GM10248 (cell line): ENCODE measurements at regions not wholly inside any gene's neighbourhood (a gene's known extent, or its start where the extent isn't known, plus 50 kb on each side); places are given as distances from the start of the nearest gene placed in this dataset.

Experiments
- CTCF ChIA-PET: fragments of 300-600 bp; sonication (Branson Sonifier 250); formaldehyde crosslinking; extraction: SDS; loops from one replicate; lab custom pipeline; 2021; ENCODE audit warnings: antibody characterized with exemption; lab: Yijun Ruan, JAX
- POLR2A ChIA-PET: fragments of 350-650 bp; sonication (Branson Sonifier 250); formaldehyde crosslinking; extraction: SDS; loops from one replicate; lab custom pipeline; 2020; ENCODE audit warnings: antibody characterized with exemption; lab: Yijun Ruan, JAX
- DNase-seq: peaks from one replicate; pipeline ENCODE4 v3.0.0; 2012; ENCODE audit errors: extremely low spot score
- TF ChIP-seq, protein P1 (sequence below): IDR thresholded peaks from 2 replicates; pipeline ENCODE4 v1.5.1; 2012; ENCODE audit warnings: mild to moderate bottlenecking, low read depth; ENCODE audit errors: extremely low read depth, missing control alignments, control extremely low read depth

DNA sequence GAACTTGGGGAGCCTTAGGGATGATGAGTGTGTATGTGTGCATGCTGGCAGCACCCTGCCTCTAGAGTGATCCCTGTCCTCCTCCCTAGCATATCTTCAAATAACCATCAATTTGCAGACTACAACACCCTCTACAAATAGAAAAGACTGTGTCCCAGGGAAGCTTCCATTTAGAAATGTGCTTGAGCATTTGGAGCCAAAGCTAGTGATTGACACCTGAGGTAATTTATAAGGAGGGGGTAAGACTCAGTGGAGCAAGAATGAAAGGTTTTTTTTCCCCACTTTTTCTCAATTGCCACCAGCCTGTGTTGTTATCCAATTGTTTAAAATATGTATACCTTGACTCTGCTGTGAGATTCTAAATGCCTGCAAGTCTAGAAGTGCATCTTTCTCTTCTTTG is 286.0 kb upstream of the SLC14A2 start:
- DNase-seq, result no peak
- ChIA-PET POLR2A (no interaction called here), CTCF (no interaction called here)
- TF ChIP-seq, protein P1, sequence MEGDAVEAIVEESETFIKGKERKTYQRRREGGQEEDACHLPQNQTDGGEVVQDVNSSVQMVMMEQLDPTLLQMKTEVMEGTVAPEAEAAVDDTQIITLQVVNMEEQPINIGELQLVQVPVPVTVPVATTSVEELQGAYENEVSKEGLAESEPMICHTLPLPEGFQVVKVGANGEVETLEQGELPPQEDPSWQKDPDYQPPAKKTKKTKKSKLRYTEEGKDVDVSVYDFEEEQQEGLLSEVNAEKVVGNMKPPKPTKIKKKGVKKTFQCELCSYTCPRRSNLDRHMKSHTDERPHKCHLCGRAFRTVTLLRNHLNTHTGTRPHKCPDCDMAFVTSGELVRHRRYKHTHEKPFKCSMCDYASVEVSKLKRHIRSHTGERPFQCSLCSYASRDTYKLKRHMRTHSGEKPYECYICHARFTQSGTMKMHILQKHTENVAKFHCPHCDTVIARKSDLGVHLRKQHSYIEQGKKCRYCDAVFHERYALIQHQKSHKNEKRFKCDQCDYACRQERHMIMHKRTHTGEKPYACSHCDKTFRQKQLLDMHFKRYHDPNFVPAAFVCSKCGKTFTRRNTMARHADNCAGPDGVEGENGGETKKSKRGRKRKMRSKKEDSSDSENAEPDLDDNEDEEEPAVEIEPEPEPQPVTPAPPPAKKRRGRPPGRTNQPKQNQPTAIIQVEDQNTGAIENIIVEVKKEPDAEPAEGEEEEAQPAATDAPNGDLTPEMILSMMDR, result no peak

DNA sequence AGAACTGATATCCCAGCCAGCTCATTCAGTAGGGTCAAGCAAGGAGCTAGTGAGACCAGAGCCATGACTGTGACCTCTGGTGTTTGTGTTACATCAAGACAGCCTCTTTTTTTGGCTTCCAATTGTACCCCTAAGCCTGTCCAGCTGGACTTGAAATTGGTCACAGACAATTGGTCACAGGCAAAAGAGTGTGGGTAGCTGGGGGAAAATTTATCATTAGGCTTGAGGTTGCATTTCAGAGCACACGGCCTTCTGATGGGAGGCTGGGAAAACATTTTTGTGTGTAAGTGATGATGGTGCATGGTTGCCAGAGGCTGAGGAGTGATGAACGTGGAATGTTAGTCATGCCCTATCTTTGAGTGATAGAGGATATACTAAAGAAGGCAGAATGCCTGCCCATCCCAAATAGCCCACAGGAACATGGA is 285.1 kb upstream of the SLC14A2 start:
- TF ChIP-seq, protein P1, result no peak
- DNase-seq, result no peak
- ChIA-PET CTCF (interaction anchor here (1.1 kb wide), 1 partner anchor 13 kb away, joined by 3 read pairs; no protein-coding TSS in a partner anchor), POLR2A (no interaction called here)

DNA sequence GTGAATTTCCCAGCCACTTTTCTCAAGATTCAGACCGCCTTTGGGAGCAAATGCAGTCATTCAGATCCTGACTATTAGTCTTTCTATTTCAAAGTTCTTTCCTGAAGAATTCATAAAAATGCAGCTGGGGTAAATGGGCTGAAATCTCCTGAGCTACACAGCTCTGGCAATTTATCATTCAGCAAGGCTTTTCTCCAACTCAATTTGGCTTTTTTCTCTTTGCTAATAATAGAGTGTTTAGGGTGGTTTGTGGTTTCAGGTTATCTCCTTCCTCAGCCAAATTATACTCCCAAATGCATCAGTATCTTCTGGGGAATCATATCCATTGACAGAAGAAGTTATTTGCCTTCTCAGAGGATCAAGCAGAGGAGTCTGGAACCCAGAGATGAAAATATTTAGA is 282.4 kb upstream of the SLC14A2 start:
- ChIA-PET CTCF (no interaction called here), POLR2A (no interaction called here)
- TF ChIP-seq, protein P1, result no peak
- no peak for DNase-seq

DNA sequence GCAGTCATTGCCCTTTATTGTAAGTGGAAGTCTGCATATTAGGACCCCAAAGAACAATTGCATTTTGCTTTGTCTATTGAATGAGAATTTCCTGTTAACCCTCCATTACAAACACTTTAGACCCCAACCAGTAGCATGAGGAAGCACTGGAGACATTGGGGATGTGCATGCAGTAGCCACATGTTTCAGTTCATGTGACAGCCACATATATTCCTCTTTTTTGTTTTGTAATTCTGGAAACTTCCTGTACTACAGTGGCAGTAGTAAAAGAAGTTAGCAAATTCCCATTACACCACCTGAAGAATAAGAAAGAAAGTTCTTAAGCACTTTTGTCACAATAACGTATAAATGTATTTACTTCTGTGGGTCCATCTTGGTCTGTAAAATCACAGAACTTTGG is 281.1 kb upstream of the SLC14A2 start:
- ChIA-PET POLR2A (no interaction called here), CTCF (no interaction called here)
- TF ChIP-seq, protein P1, result no peak
- DNase-seq, result no peak

DNA sequence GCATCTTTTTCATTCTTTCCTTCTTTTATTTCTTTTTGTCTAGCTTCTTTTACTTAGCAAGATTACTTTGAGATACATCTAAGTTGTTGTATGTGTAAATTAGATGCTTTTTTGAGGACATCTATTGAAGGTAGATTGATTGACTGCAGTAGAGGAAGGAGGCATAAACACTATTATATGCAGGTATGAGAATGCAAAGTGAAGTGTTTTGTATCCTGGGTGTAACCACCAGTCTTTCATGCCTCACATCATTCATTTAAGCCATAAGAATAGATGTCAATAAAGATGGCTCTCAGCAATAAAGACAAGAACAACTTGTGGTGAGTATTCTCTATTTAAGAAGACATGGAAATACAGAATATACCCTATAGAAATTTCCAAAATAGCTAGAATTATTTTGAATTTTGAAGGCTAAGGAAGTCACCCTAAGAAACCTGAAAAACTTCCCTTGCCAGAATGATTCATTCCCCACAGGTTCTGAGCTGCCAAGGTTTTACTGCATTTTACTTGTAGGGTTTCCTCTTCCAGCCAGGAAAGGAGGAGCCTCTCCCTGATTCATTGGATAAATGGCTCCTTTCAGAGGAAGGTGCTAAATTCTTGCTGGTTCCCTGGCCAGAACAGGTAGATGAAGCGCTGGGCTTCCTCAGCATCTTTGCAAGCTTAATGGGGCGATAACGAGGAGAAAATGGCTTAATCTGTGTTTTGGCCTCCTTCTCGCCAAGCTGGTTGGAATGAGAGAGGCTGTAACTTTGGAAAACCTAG is 279.8 kb upstream of the SLC14A2 start:
- ChIA-PET CTCF (interaction anchor here (0.9 kb wide), 1 partner anchor 16 kb away, joined by 3 read pairs; no protein-coding TSS in a partner anchor), POLR2A (interaction anchor here (1.1 kb wide), 1 partner anchor 47 kb away, joined by 3 read pairs; no protein-coding TSS in a partner anchor)
- TF ChIP-seq, protein P1, result no peak
- no peak for DNase-seq

DNA sequence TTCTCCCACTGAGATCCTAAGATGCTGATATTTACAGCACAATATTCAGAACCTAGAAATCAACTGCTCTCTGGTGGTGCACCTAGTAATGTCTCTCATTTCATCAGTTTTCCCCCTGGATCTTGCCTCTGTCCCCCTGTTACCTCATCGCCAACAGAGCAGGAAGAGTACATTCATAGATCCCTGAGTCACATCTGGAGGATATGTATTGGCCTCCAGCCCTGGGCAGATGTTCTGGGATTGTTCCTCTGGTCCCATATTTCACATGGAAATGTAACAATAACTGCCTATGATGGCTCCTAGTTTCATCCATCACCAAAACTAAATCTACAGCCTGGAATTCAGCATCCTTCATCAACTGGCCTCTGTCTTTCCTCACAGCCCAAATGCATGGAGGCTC is 278.8 kb upstream of the SLC14A2 start:
- DNase-seq, result no peak
- ChIA-PET CTCF (no interaction called here), POLR2A (interaction anchor here (1.1 kb wide), 1 partner anchor 48 kb away, joined by 3 read pairs; no protein-coding TSS in a partner anchor)
- TF ChIP-seq, protein P1, result no peak
